ENCODE measurements at regions not wholly inside any gene's neighbourhood (a gene's known extent, or its start where the extent isn't known, plus 50 kb on each side); places are given as distances from the start of the nearest gene placed in this dataset.

DNA sequence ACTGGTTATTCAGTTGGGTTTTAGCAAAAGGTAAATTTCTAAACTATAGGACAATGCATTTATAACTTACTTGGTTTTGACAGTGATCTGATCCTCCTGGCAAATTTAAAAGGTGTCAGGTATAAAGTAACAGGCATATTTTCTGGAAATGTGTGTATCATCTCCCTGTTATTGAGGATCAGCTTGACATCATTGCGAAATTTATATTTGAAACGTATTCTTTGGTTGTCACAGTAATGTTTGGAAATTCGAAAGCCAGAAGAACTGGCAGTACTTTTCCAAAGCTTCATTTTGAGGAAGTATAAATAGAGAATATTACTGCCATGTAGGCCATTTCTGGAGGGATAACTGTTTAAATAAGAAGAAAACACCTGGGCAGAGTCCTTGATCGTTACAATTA lies 422.2 kb upstream of the NRXN1 start:
- Histone ChIP-seq H3K9me3 (no peaks in the 10 kb centered on the region), H3K27ac (no peak overlapping the region), H3K4me3 (no peak overlapping the region), H3K4me1 (no peaks in the 10 kb centered on the region), H3K27me3 (no peaks in the 10 kb centered on the region), H3K36me3 (no peaks in the 10 kb centered on the region)
- intact Hi-C loops (cut with DNase I): no loop called here
- 78 to 82% methylated on average over 4 of the region's 4 CpGs for WGBS, 2 donors
- no peak for DNase-seq
- TF ChIP-seq POLR2AphosphoS5 (IDR thresholded peaks at IDR 0.05) (no peak), POLR2A (IDR thresholded peaks at IDR 0.05) (no peak), EP300 (IDR thresholded peaks at IDR 0.05) (no peak)
- TF ChIP-seq, protein P1, sequence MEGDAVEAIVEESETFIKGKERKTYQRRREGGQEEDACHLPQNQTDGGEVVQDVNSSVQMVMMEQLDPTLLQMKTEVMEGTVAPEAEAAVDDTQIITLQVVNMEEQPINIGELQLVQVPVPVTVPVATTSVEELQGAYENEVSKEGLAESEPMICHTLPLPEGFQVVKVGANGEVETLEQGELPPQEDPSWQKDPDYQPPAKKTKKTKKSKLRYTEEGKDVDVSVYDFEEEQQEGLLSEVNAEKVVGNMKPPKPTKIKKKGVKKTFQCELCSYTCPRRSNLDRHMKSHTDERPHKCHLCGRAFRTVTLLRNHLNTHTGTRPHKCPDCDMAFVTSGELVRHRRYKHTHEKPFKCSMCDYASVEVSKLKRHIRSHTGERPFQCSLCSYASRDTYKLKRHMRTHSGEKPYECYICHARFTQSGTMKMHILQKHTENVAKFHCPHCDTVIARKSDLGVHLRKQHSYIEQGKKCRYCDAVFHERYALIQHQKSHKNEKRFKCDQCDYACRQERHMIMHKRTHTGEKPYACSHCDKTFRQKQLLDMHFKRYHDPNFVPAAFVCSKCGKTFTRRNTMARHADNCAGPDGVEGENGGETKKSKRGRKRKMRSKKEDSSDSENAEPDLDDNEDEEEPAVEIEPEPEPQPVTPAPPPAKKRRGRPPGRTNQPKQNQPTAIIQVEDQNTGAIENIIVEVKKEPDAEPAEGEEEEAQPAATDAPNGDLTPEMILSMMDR (IDR thresholded peaks at IDR 0.05): no peak

DNA sequence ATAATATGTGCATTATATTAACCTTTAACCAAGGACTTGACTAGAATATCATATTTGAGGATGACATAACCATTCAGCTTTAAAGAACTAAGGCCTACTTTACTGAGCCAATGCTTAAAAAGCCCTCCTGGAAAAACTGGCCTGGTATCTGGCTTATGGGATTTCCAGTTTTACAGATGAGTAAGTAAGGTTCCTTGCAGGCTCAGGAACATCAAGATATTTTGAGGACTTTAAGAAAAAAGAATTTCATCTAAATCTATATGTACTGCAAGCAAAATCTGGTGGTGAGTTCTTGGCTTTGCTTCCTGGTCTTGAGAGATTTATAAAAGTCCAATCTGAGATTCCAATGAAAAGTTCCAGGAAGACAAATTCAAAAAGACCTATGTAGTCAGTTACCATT lies 417.0 kb upstream of the NRXN1 start:
- no peak for TF ChIP-seq POLR2A (IDR thresholded peaks at IDR 0.05)
- no peak for TF ChIP-seq POLR2AphosphoS5 (IDR thresholded peaks at IDR 0.05)
- TF ChIP-seq, protein P1 (IDR thresholded peaks at IDR 0.05): no peak
- no peak for TF ChIP-seq EP300 (IDR thresholded peaks at IDR 0.05)
- Histone ChIP-seq H3K4me1 (no peaks in the 10 kb centered on the region), H3K4me3 (no peak overlapping the region), H3K9me3 (no peaks in the 10 kb centered on the region), H3K36me3 (no peaks in the 10 kb centered on the region), H3K27ac (no peak overlapping the region), H3K27me3 (no peaks in the 10 kb centered on the region)
- intact Hi-C loops (cut with DNase I): no loop called here
- DNase-seq: no peak

DNA sequence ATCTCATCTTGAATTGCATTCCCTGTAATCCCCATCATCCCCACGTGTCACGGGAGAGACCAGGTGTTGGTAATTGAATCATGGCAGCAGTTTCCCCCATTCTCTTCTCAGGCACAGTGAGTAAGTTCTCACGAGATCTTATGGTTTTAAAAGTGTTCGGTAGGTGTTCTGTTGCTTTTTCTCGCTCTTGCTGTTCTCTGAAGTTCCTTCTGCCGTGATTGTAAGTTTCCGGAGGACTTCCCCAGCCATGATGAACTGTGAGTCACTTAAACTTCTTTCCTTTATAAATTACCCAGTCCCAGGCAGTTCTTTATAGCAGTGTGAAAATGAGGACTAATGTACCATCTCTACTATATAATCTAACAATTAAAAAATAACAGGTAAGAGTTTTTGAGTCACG lies 409.9 kb upstream of the NRXN1 start:
- 82 to 84% methylated on average over 8 of the region's 8 CpGs for WGBS, 2 donors
- Histone ChIP-seq H3K4me3 (no peak overlapping the region), H3K4me1 (no peaks in the 10 kb centered on the region), H3K27ac (no peak overlapping the region), H3K27me3 (no peaks in the 10 kb centered on the region), H3K9me3 (no peaks in the 10 kb centered on the region), H3K36me3 (no peaks in the 10 kb centered on the region)
- intact Hi-C loops (cut with DNase I): no loop called here
- no peak for DNase-seq
- TF ChIP-seq POLR2AphosphoS5 (IDR thresholded peaks at IDR 0.05): no peak
- TF ChIP-seq, protein P1 (IDR thresholded peaks at IDR 0.05): no peak
- TF ChIP-seq EP300 (IDR thresholded peaks at IDR 0.05): no peak
- no peak for TF ChIP-seq POLR2A (IDR thresholded peaks at IDR 0.05)

DNA sequence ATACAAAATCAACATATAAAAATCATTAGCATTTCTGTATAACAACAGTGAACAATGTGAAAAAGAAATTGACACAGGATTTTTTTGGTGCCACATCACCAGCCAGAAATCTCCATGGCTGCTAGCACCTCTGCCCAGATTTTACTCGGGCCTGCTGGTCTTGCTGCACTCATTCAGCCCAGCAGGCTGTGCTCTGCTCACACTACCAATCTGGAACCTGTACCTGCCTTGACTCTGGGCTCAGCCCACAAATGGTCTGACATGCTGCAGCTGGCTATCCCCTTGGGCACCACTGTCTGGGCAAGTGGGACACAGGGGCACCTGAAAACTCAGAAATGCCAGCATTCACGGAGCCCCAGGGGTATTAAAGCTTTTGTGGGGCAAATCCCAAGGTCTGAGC lies 392.5 kb upstream of the NRXN1 start:
- intact Hi-C loops (cut with DNase I): no loop called here
- DNase-seq: no peak
- Histone ChIP-seq H3K4me3 (no peak overlapping the region), H3K4me1 (no peaks in the 10 kb centered on the region), H3K9me3 (peaks cover 0 to 3% (median 0%) of the 10 kb centered on the region in 4 donors), H3K36me3 (no peaks in the 10 kb centered on the region), H3K27me3 (no peaks in the 10 kb centered on the region), H3K27ac (no peak overlapping the region)
- 42 to 69% methylated on average over 2 of the region's 2 CpGs for WGBS, 2 donors
- TF ChIP-seq POLR2A (IDR thresholded peaks at IDR 0.05) (no peak), POLR2AphosphoS5 (IDR thresholded peaks at IDR 0.05) (no peak), EP300 (IDR thresholded peaks at IDR 0.05) (no peak)
- TF ChIP-seq, protein P1 (IDR thresholded peaks at IDR 0.05): no peak

DNA sequence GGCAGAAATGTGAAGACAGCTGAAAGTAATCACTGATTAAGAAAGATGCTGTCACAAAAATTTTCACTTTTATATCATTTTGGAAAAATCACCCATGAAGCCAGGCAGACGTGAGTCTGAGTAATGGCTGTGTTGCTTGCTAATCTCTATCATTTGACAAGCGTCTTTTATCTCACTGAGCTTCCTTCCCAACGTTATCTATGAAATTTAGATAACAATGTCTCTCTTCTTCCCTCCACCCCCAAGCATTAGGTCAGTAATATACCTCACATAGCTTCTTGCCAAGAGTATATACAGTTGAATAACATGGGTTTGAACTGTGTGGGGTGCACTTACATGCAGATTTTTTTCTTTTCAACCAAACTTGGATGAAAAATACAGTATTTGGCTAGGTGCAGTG lies 388.6 kb upstream of the NRXN1 start:
- DNase-seq: no peak
- TF ChIP-seq EP300 (IDR thresholded peaks at IDR 0.05) (no peak), POLR2A (IDR thresholded peaks at IDR 0.05) (no peak), POLR2AphosphoS5 (IDR thresholded peaks at IDR 0.05) (no peak)
- TF ChIP-seq, protein P1 (IDR thresholded peaks at IDR 0.05): no peak
- WGBS, 2 donors: 30 to 51% methylated on average over 3 of the region's 3 CpGs
- no peak overlapping the region for H3K27ac ChIP-seq
- no peak overlapping the region for H3K4me3 ChIP-seq
- intact Hi-C loops (cut with DNase I): no loop called here
- H3K36me3 ChIP-seq: no peaks in the 10 kb centered on the region
- no peaks in the 10 kb centered on the region for H3K27me3 ChIP-seq
- no peaks in the 10 kb centered on the region for H3K9me3 ChIP-seq
- H3K4me1 ChIP-seq: no peaks in the 10 kb centered on the region

All from sigmoid colon (tissue), 6 donors.